ENCODE measurements at regions not wholly inside any gene's neighbourhood (a gene's known extent, or its start where the extent isn't known, plus 50 kb on each side); places are given as distances from the start of the nearest gene placed in this dataset.

- Histone ChIP-seq H3K9me2 (no peaks in the 10 kb centered on the region), H3K4me3 (ENCODE audit: low read depth in 2 of 2, low read length in 1 of 2) (no peak overlapping the region), H4K20me1 (ENCODE audit: insufficient read depth) (no peaks in the 10 kb centered on the region), H3K27me3 (ENCODE audit: insufficient read depth) (no peaks in the 10 kb centered on the region), H3K9ac (no peak overlapping the region), H2AFZ (ENCODE audit: low read depth) (no peak overlapping the region), H3K4me1 (ENCODE audit: control insufficient read depth in 1 of 2, insufficient read depth in 2 of 2, low read depth in 1 of 2, low read length in 1 of 2) (no peaks in the 10 kb centered on the region), H3K79me2 (ENCODE audit: insufficient read depth) (no peaks in the 10 kb centered on the region), H3F3A (replicated peaks; ENCODE audit: insufficient read depth) (no peaks in the 10 kb centered on the region), H3K36me3 (replicated peaks in 1 of 2; ENCODE audit: control insufficient read depth in 1 of 2, insufficient read depth in 2 of 2, low read length in 1 of 2) (no peaks in the 10 kb centered on the region), H3K4me2 (no peak overlapping the region), H3K27ac (ENCODE audit: low read depth in 2 of 2, low read length in 1 of 2) (no peak overlapping the region), H3K9me3 (no peaks in the 10 kb centered on the region)
- DNase-seq: no peak
- ChIA-PET CTCF (no interaction called here), POLR2A (no interaction called here)
- 16% methylated on average over 2 of the region's 2 CpGs for WGBS (ENCODE audit: low lambda C conversion rate)
- no peak for TF ChIP-seq MAX (IDR thresholded peaks at IDR 0.05; ENCODE audit: low read depth)
- no peak for TF ChIP-seq RCOR1 (IDR thresholded peaks at IDR 0.05; ENCODE audit: low read length)
- no peak for TF ChIP-seq TAF1 (IDR thresholded peaks at IDR 0.05; ENCODE audit: borderline replicate concordance, low read depth, low read length)
- TF ChIP-seq USF2 (IDR thresholded peaks at IDR 0.05; ENCODE audit: borderline replicate concordance, low read depth, low read length): no peak
- no peak for TF ChIP-seq GABPA (IDR thresholded peaks at IDR 0.05; ENCODE audit: low read depth)
- TF ChIP-seq MEF2A (IDR thresholded peaks at IDR 0.05; ENCODE audit: borderline replicate concordance, low read depth): no peak
- TF ChIP-seq MXI1 (IDR thresholded peaks at IDR 0.05; ENCODE audit: low read depth, low read length): no peak
- TF ChIP-seq YY1 (IDR thresholded peaks at IDR 0.05; ENCODE audit: low read depth): no peak
- TF ChIP-seq EP300 (IDR thresholded peaks at IDR 0.05; ENCODE audit: borderline replicate concordance in 1 of 2, low read depth in 1 of 2, low read length in 1 of 2): no peak
- TF ChIP-seq REST (IDR thresholded peaks at IDR 0.05; ENCODE audit: low read depth, low read length): no peak
- no peak for TF ChIP-seq CTCF (IDR thresholded peaks at IDR 0.05)
- TF ChIP-seq FOXM1 (IDR thresholded peaks at IDR 0.05; ENCODE audit: low read depth): no peak
These were observed 74.6 kb downstream of the ZNF648 start for GRCh38 chr1:181986907-181987305.

Measured in SK-N-SH (cell line).